Stomach (tissue), 4 donors: ENCODE measurements at regions not wholly inside any gene's neighbourhood (a gene's known extent, or its start where the extent isn't known, plus 50 kb on each side); places are given as distances from the start of the nearest gene placed in this dataset.

Experiments used
- CTCF ChIP-seq, 7 experiments: fragments of 450-650 bp in 4 of 7; fragments of 200-600 bp in 3 of 7; sonication (generic) in 3 of 7; IDR thresholded peaks; one replicate each; pipeline ENCODE4 v1.5.1; 2016 to 2019; ENCODE audit warnings: antibody characterized with exemption in 7 of 7, control low read depth in 2 of 7, mild to moderate bottlenecking in 1 of 7
- EP300 ChIP-seq: sonication (generic); formaldehyde crosslinking; IDR thresholded peaks from one replicate; pipeline ENCODE4 v1.6.1; 2017; ENCODE audit warnings: antibody characterized with exemption
- POLR2A ChIP-seq, 4 donors: fragments of 450-650 bp; IDR thresholded peaks; one replicate each; pipeline ENCODE4 v1.6.1; 2016; ENCODE audit warnings: antibody characterized with exemption in 4 of 4, control low read depth in 2 of 4, mild to moderate bottlenecking in 1 of 4, moderate library complexity in 1 of 4
- POLR2AphosphoS5 ChIP-seq, 3 donors: sonication (generic); formaldehyde crosslinking; IDR thresholded peaks; one replicate each; pipeline ENCODE4 v1.6.1; 2016; ENCODE audit warnings: antibody characterized with exemption in 3 of 3

DNA sequence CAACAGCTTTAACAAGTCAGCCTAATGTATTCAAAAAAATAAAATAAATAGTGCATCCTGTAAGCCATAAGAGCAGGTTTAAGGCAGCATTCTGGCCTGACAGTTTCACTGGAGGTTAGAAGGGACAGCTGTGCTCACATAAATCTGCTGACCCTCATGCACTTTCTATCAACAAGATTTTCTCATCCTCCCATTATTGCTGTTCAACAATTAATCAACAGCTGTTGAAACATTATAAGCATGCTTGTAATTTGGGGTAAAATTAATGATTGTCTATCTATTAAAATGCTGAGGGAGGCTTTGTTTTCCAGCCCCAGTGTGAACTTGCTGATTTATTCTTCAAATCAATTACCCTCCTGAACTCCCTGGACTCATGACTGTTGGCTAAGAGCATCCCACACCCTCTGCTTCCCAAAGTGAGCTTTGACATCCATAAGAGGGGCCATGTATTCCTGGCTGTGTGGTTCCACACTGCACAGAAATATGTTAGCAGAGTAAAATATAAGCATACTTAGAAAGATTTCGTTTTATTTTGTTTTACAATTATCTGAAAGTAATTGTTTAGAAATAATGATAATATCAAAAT, 492.4 kb downstream of the EFNB2 start:
- TF ChIP-seq POLR2A (IDR thresholded peaks at IDR 0.05) (no peak), CTCF (IDR thresholded peaks at IDR 0.05) (no peak), POLR2AphosphoS5 (IDR thresholded peaks at IDR 0.05) (no peak), EP300 (no peak)
